ENCODE measurements at regions not wholly inside any gene's neighbourhood (a gene's known extent, or its start where the extent isn't known, plus 50 kb on each side); places are given as distances from the start of the nearest gene placed in this dataset.

GRCh38 chr2:185640588-185640987, 98.0 kb upstream of the FSIP2 start:
- TF ChIP-seq, protein P1, sequence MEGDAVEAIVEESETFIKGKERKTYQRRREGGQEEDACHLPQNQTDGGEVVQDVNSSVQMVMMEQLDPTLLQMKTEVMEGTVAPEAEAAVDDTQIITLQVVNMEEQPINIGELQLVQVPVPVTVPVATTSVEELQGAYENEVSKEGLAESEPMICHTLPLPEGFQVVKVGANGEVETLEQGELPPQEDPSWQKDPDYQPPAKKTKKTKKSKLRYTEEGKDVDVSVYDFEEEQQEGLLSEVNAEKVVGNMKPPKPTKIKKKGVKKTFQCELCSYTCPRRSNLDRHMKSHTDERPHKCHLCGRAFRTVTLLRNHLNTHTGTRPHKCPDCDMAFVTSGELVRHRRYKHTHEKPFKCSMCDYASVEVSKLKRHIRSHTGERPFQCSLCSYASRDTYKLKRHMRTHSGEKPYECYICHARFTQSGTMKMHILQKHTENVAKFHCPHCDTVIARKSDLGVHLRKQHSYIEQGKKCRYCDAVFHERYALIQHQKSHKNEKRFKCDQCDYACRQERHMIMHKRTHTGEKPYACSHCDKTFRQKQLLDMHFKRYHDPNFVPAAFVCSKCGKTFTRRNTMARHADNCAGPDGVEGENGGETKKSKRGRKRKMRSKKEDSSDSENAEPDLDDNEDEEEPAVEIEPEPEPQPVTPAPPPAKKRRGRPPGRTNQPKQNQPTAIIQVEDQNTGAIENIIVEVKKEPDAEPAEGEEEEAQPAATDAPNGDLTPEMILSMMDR (IDR thresholded peaks at IDR 0.05): no peak
- TF ChIP-seq ZFX (IDR thresholded peaks at IDR 0.05; ENCODE audit: borderline replicate concordance): no peak

Data from 22Rv1 (cell line).